SHP77 (cell line): ENCODE measurements at regions not wholly inside any gene's neighbourhood (a gene's known extent, or its start where the extent isn't known, plus 50 kb on each side); places are given as distances from the start of the nearest gene placed in this dataset.

Experiments used
- DNase-seq, 2 experiments: peaks; one replicate each; lab custom pipeline; 2025; lab: John Stamatoyannopoulos, UW

DNA sequence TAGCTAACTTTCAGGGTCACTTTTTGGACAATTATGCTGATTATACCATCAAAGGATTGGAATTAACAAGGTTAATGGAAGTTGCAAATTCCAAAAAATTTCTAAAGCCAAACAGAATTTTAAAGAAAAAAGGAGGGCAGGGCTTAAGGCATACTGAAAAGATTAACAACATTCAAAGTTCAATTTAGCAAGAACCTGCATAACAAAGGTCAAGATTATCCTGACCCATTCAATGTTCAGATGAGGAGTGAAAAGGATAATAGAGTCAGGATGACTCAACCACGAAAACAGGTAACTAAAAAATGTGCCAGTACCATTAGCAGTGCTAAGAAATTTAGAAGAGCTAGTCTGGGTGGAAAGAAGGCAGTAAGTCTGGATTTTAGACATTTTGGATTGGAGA is 139.8 kb upstream of the HNMT start:
- no peak for DNase-seq

DNA sequence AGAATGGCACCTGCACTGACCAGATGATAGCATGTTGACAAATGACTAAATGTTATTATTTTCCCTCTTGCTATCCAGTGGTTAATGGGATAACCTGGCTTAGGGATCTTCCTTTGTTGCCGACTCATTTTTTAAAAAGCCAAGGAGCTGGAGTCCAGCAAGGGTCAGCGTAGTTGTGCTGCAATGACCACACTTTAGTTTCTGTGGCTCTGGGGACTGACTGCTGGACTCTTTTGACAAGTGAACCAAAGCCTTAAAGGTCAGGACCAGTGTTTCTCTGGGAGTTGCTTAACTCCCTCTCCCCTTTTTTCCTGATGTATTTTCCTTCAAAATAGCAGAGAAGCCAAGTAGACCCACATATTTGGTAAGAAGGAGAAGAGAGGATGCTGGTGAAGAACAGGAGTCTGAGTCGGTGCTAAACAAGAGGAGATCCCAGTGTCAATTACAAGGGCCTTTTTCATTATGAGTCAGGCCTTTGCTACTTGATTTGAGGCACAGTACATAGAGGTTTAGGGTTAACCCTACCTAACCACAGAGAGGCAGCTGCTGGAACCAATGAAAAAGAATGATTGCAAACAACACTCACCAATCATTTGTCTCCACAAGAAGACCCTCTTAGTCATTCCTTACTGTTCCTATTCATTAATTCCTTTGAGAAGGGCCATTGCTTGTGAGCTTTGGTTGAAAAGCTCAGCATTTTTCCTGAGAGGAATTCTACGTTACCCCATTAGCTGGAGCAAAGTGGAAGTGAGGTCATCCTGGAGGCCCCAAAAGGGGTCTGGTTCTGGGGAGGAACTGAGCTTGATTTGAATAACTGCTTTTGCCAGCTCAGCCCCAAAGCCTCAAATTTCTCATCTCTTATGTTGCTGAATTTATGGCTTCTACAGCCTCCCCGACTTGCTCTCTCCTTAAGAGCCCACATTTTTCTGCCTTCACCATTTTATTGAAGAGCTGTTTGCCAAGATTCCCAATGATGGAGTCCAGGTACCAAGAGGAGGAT is 137.6 kb upstream of the HNMT start:
- no peak for DNase-seq

DNA sequence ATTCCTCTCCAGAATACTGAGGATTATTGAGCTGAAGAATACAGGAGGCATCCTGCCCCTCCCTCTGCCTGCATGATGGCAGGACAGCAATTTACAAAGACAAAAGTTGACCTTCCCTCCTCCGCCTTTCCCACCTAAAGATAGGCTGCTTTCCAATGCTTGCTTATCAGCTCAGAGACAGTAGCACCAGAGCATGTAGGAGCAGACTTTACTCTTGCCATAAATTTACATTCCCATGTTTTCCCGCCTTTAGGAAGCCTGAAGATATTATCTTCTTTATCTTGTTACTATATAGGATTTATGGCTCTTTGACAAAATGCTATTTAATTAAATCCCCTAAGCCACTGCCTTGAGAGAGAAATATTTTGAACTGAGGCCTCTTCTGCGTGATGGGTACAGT is 135.6 kb upstream of the HNMT start:
- no peak for DNase-seq

DNA sequence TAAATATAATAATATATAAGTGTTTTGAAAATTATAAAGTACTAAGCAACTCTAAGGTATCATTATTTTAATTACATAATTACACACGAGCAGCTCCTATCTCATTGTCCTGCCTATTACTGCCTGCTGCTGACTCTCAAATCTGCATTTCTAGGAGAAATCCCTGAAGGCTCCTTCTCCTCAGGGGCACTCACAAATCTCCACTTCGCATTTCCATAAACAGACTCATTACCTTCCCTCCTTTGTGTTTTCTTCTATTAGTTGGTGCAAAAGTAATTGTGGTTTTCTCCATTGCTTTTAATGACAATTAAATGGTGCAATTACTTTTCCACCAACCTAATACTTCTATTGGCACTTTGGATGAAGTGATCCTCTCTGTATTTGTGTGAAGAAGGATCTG is 135.0 kb upstream of the HNMT start:
- DNase-seq: no peak

DNA sequence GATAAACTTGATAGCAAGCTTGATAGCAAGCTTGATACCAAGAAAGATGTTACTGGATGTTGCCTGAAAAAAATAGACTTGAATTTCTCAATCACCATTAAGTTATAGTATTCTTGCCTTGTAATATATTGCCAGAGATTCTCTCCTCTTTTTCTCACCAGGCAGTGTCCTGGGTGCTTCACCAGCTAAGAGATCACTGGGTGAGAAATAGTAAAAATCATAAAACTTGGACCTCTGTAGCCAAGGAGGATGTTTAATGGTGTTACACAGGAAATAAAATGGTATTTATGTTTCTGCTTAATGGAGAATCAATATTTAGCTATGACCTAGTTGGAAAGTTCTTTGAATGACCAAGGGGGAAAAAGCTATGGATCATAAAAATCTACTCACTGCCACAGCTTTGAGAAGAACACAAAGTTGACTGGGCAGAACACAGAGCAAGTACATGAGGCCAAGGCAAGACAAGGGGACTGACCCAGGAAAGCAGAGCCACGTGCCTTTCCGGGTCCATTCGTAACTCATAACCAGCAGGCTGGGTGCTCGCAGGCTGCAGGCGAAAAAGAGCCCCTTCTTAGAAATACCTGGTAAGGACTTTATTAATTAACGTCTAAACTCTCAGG is 129.4 kb upstream of the HNMT start:
- DNase-seq: no peak

DNA sequence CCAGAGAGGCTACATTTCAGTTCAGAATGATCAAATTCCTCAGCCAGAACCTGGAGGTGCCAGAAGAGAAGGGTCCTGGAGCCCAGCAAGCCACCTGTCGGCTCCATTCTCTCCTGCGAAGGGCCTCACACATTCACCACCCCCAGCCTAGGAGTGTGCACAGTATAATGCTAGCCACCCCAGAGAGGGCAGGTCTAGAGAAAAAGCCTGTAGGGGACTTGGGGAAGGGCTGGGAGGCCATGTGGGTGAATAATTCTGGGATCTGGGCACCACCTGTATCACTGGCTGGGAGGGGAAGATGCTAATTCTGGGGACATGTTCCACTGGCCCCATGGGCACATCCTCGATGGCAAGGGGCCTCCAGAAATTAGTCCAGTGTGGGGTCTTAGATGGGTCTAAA is 127.6 kb upstream of the HNMT start:
- DNase-seq: no peak

DNA sequence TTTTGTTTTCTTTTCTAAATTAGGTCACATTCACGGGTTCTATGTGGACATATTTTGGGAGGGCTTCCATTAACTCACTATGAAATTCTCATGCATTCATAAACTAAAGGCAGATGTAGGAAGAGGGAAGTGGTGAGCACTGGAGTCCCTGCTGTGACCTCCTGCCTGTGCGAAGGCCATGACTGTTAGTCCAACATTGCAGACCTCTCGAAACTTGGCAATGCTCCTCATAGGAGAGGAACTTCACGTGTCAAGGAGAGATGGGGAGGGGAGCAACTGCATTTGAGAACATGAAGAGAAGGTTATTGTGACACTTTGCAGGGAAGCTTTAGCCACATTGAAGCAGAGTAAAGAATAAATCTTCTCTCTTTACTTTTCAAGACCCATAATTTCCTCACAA is 126.4 kb upstream of the HNMT start:
- no peak for DNase-seq

DNA sequence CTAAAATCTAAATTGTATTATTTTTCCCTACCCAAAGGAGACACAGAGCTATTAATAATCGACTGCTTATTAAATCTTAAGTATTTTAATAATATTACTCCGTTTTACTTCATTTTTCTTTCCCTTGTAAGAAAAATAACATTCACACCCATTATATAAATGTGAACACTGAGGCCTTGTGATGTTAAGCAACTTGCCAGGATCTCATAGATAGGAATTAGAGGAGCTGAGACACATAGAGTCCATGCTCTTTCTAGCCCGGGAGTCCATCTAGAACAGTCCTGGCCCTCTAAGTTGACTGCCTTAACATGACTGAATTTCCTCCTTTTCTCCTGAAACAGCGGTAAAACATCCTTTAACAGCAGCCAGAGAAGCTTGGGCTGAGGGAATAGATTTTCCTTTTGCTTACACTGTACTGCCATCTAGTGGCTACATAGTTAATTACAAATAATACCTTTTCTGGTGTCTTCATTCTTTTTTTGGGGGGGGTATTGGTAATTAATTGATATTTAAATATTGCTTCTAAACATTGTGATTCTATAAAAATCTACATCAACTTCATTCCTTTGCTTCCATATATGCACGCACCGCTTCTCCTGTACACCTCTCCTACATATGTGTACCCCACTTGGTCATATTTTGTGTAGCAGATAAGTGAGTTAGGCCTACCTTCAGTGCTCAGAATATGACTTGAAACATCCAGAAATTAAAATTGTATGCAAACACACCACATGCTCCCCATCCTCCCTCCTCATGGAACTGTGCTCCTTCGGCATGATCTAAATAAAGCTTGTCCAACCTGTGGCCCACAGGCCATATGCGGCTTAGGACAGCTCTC is 125.8 kb upstream of the HNMT start:
- peak in 1 of 2 experiments; percentile 1 for DNase-seq

DNA sequence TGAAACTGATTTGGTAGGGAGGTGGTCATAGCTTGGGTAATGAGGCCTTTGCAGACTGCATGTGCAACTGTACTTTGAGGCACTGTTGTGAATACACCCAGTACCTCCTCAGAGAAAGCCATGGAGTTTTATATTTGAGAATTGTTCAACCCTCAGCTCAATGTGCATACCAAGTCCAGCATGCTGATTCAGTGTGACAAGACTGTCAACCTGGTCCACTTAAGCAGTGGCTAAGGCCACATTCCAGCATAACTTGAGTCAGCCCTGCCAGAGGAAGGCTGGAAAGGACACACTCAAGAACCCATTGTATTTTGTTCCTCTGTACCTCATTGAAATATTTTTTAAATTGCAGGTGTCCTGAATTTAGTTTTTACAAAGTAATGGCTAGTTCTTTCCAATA is 121.8 kb upstream of the HNMT start:
- DNase-seq: no peak

DNA sequence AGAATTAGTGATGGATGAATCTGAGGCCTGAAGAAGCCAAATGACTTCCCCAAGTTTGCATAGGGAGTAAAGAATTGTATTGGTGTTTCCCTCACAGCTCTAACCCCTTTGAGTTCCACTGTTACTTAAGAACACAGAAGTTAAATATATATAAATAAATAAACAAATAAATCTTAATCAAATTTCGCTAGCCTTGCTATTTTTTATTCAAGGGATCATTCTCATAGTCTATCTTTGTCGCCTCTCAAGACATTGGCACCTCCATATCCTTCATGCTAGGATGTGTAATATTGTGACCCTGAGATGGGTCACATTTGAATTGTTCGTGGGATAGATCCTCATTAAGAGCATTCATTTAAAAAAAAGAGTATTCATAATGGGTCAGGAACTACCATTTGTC is 121.3 kb upstream of the HNMT start:
- no peak for DNase-seq

DNA sequence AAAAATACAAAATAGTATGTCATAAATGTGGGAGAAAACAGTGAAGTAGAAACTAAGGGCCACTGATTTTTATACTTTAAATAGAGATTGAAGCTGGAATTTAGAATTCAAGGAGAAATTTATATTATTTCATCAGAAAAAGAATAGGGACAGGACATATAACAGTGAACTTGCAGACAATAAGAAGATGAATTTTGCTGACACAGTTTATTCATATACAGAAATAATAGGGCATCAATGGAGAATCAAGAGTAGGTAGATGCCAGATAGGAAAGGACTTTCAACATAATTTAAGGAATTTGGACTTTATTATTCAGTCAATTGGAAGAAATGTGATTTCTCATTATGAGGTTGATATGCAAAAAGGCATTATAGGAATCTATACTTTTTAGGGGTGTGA is 118.9 kb upstream of the HNMT start:
- no peak for DNase-seq

DNA sequence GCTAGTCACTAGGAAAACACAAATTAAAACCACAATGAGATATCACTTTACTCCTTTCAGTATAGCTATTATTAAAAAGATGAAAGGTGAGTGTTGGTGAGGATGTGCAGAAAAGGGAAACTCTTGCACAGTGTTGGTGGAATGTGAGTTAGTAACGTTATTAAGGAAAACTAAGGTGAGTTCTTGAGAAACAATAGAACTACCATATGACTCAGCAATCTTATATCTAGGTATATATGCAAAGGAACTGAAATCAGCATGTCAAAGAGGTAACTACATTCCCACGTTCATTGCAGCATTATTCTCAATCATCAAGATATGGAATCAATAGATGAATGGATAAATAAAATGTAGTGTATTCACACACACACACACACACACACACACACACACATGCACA is 117.3 kb upstream of the HNMT start:
- DNase-seq: no peak

DNA sequence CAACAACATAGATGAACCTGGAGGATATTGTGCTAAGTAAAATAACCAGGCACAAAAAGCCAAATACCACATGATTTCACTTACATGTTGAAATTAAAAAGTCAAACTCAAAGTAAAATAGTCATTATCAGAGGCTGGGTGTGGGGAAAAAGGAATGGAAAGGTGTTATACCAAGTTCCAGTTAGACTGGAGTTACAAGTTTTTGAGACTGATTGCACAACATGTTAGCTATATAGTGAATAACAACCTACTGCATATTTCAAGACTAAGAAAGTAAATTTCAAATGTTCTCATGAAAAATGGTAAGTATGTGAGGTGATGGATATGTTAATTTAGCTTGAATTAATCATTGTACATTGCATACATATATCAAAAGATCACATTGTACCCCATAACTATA is 116.8 kb upstream of the HNMT start:
- no peak for DNase-seq

DNA sequence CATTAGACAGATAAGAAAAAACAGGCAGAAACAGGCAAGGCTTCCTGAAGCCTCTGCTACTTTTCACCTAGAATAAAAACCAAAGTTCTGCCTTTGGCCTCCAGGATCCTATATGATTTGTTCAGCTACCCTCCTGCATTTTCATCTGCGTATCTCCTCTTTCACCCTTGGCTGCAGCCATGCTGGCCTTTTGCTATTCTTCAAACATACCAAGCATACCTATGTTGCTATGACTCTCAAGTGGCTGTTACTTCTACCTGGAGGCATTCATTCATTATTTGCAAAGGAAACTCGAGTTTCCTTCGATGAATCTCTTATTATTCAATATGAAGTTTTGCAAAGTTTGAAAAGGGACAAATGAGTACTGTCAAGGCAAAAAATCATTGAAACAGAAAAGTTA is 106.4 kb upstream of the HNMT start:
- no peak for DNase-seq

DNA sequence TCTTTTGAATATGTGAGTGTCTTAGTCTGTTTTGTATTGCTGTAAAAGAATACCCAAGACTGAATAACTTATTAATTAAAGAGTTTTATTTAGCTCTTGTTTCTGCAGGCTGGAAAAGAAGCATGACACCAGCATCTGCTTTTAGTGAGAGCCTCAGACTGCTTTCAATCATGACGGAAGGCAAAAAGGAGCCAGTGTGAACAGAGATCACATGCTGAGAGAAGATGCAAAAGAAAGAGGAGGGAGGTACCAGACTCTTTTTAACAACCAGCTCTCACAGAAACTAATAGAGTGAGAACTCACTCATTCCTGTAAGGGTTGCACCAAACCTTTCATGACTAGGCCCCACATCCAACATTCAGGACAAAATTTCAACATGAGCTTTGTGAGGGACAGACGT is 101.6 kb upstream of the HNMT start:
- DNase-seq: no peak

DNA sequence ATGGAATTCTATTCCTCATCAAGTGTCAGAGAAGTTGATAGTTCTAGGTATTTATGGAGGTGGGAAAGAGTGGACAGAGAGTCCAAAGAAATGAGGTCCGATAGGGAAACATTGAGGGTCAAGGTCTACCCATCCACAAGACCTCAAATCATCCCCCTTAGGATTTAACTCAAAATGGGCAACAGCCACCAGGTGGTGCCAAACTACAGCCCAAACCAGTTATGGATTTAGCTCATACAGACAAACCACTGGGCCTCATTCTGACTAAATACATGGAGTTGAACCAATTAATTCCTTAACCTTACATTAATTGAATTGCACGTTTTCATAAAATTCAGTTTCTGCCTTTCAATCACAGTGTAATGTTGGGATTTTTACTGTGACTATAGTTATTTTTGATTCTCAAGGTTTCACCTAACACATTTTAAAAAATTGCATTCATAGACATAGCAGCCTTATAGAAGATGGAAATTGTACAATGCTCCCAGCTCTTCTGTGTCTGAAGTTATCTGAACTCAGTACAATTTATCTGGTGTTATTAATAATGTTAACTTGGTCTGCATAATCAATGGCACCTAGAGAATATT is 98.2 kb upstream of the HNMT start:
- peak; percentile 13 to 19 for DNase-seq

DNA sequence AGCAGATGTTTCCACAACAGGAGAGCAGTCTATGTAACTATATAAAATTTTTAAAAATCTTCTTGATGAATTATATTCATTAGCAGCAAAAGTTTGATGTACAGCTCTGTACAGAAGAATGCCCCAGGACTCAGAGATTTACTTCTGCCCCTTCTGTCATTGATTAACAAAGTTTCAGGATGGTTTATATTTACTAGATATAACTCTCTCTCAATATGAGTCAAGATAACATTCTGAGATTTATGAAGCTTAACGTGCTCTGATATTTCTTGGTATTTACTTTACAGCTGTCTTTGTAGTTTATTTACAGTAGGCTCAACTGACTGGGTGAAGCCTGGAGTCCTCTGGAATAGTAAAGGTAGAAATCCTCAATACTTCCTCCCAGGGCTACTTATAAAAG is 93.6 kb upstream of the HNMT start:
- DNase-seq: no peak

DNA sequence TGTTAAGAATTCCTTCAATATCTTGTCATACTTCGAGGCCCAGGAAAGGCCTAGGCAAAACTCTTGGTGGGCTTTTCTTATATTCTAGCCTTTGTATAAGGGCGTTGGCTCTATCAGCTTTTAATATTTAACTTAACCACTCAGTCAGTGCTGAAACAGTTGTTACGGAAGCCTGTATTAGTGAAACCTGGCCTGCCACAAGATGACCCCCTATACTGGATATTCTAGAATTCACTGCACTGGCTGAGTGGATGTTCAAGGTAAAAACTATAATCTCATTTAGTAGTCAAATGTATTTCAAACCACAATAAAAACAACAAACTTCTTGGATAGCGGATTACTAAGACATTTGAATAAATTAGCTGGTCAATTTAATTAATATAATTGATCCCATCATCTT is 91.7 kb upstream of the HNMT start:
- no peak for DNase-seq

DNA sequence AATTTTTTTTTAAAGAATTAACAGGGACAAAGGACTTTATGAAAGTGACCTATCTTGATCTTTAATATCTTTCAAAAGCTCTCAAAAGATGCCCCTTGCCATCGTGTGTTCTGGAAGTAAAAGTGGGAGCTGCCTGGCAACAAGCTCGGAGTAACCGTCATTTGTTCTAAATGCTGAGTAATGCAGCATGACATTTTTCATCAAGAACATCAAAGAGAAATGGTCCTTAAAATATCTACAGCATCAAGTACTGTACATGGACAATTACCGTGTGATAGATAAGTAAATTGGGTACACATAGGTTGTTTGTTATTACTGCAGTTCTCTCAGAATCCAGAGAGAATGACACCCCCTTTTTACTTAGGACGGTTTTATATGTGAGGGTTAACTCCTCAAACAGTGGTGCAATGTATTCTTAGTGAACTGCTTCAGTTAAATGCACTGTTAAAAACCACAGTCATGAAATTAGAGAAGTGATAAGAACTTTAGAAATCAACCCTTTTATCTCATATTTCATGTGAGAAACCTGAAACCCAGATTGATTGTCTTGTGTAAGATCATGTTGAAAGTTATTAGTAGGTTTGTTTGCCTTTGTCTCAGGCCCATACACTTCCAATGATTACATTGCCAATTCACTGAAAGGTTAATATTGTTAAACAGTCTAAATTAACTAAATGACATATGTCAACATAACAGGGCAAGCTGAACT is 90.6 kb upstream of the HNMT start:
- no peak for DNase-seq

DNA sequence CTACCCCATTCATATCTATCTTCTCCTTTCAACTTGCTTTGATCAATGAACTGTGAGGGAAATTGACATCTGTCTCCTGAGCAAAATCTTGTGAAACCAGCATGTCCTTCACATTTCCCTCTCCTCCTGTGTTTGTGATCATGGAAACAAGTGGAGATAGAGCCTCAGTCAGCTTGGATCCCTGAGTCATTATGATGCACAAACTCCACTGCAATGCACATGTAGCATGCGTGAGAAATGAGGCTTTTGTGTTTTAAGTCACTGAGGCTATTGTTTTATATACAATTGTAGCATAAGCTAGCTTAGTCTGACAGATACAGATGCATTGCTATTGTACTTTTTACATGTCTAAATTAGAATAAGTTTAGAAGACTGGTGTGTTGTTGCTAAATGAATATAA is 85.2 kb upstream of the HNMT start:
- DNase-seq: no peak

DNA sequence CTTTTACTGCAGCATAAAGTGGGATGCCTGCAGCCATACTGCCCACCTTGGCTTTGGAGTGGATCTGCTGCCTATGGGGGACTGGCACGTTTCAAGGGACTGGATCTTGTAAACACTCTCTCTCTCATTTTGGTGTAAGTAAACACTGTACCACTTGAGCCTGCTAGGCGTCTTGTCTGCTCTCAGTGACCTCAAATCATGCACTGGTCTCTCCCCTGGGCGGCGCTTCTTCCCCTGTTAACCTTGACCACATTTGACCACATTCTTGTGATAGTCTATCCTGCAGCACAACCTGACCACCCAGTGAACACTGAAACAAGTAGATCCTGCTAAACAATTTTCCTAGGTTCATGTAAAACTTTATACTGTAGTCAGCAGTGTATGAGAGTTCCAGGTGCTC is 82.6 kb upstream of the HNMT start:
- no peak for DNase-seq
